GM10266 (cell line): ENCODE measurements at regions not wholly inside any gene's neighbourhood (a gene's known extent, or its start where the extent isn't known, plus 50 kb on each side); places are given as distances from the start of the nearest gene placed in this dataset.

ENCODE experiments used
- DNase-seq: peaks from one replicate; pipeline ENCODE4 v3.0.0; 2012; ENCODE audit errors: extremely low spot score
- CTCF ChIP-seq: IDR thresholded peaks from 2 replicates; pipeline ENCODE4 v1.5.1; 2012; ENCODE audit warnings: mild to moderate bottlenecking, low read depth; ENCODE audit not compliant: control insufficient read depth, insufficient read depth; ENCODE audit errors: missing control alignments

GRCh38 chr2:164008752-164009151 lies 272.9 kb upstream of the FIGN start:
- DNase-seq: no peak
- TF ChIP-seq CTCF: no peak

GRCh38 chr2:164006704-164007103 lies 270.9 kb upstream of the FIGN start:
- DNase-seq: no peak
- no peak for TF ChIP-seq CTCF

GRCh38 chr2:164000176-164000575 lies 264.4 kb upstream of the FIGN start:
- no peak for DNase-seq

GRCh38 chr2:163997466-163997865 lies 261.7 kb upstream of the FIGN start:
- TF ChIP-seq CTCF: no peak
- DNase-seq: no peak

More at GRCh38 chr2:164000176-164000575, 264.4 kb upstream of the FIGN start:
- no peak for TF ChIP-seq CTCF

- TF ChIP-seq CTCF: no peak
- DNase-seq: no peak
These were observed 254.7 kb upstream of the FIGN start for GRCh38 chr2:163990541-163990940.

- no peak for TF ChIP-seq CTCF
- DNase-seq: no peak
These were observed 254.3 kb upstream of the FIGN start for GRCh38 chr2:163990101-163990500.

- TF ChIP-seq CTCF: no peak
- no peak for DNase-seq
These were observed 251.6 kb upstream of the FIGN start for GRCh38 chr2:163987175-163987940.
